Endothelial cell of umbilical vein (primary cell): ENCODE measurements at regions not wholly inside any gene's neighbourhood (a gene's known extent, or its start where the extent isn't known, plus 50 kb on each side); places are given as distances from the start of the nearest gene placed in this dataset.

Experiments
- BruUV-seq: library from RNA; stranded (reverse); fragments of 400-500 nt; replicated peaks from 2 replicates; lab custom pipeline; 2021; lab: Mats Ljungman, UMichigan
- CTCF ChIA-PET: fragments of 300-600, 350-600 bp; sonication (Branson Sonifier 250); formaldehyde crosslinking; loops from one replicate; lab custom pipeline; 2021; ENCODE audit warnings: antibody characterized with exemption, inconsistent platforms; lab: Charles Lee
- POLR2A ChIA-PET: fragments of 300-600, 350-600 bp; sonication (Branson Sonifier 250); formaldehyde crosslinking; loops from one replicate; lab custom pipeline; 2021; ENCODE audit warnings: antibody characterized with exemption, inconsistent platforms; lab: Charles Lee
- DNase-seq: peaks from one replicate; pipeline ENCODE4 v3.0.0-alpha.2; 2011; ENCODE audit warnings: low read depth, low spot score
- FAIRE-seq: peaks from 2 replicates; lab custom pipeline; 2011; peaks lifted over from hg19 to GRCh38; lab: Jason Lieb, UNC
- H2AFZ ChIP-seq: 2 replicates; pipeline ENCODE4 v1.6.0; 2012; ENCODE audit warnings: low read depth, low read length, control low read depth, inconsistent platforms
- H3K27ac ChIP-seq: 2 replicates; pipeline ENCODE4 v1.5.1; 2011; ENCODE audit warnings: low read depth, mild to moderate bottlenecking, control low read depth, low read length, moderate library complexity; ENCODE audit not compliant: insufficient read depth
- H3K27me3 ChIP-seq, 2 experiments: 2 replicates each; pipeline versions ENCODE4 v1.6.0 to v1.6.1; 2011; ENCODE audit warnings: low read length in 2 of 2, mixed read lengths in 1 of 2; ENCODE audit not compliant: control insufficient read depth in 2 of 2, insufficient read depth in 2 of 2
- H3K36me3 ChIP-seq, 2 experiments: 2 replicates in 1 of 2; 3 replicates in 1 of 2; pipeline ENCODE4 v1.5.1; 2011; ENCODE audit warnings: low read length in 2 of 2, mild to moderate bottlenecking in 1 of 2, moderate library complexity in 1 of 2; ENCODE audit not compliant: control insufficient read depth in 2 of 2, insufficient read depth in 2 of 2; ENCODE audit errors: extremely low read depth in 1 of 2
- H3K4me1 ChIP-seq: 3 replicates; pipeline ENCODE4 v1.5.1; 2011; ENCODE audit warnings: mild to moderate bottlenecking, low read length; ENCODE audit not compliant: control insufficient read depth, insufficient read depth; ENCODE audit errors: extremely low read depth
- H3K4me2 ChIP-seq: 2 replicates; pipeline ENCODE4 v1.6.1; 2011; ENCODE audit warnings: low read length, control low read depth, mixed read lengths; ENCODE audit not compliant: insufficient read depth
- H3K4me3 ChIP-seq, 3 experiments: fragments of 200-600 bp in 1 of 3; sonication (generic), shearing (Covaris generic) in 1 of 3; replicated peaks in 1 of 3; 2 replicates each; pipeline ENCODE4 v1.5.1; 2011 to 2016; ENCODE audit warnings: control low read depth in 3 of 3, low read length in 3 of 3, mild to moderate bottlenecking in 2 of 3, inconsistent platforms in 1 of 3, low read depth in 1 of 3, moderate library complexity in 1 of 3; ENCODE audit not compliant: insufficient read depth in 1 of 3
- H3K79me2 ChIP-seq: 2 replicates; pipeline ENCODE4 v1.6.0; 2012; ENCODE audit warnings: low read length, inconsistent platforms; ENCODE audit not compliant: control insufficient read depth, insufficient read depth
- H3K9ac ChIP-seq: replicated peaks from 2 replicates; pipeline ENCODE3; 2011; ENCODE audit warnings: low read length, control low read depth; ENCODE audit not compliant: insufficient read depth; ENCODE audit errors: extremely low read depth
- H3K9me1 ChIP-seq: replicated peaks from 3 replicates; pipeline ENCODE4 v1.6.0; 2011; ENCODE audit warnings: mild to moderate bottlenecking, low read length; ENCODE audit not compliant: control insufficient read depth, insufficient read depth; ENCODE audit errors: extremely low read depth
- H3K9me3 ChIP-seq: replicated peaks from 2 replicates; pipeline ENCODE4 v1.5.1; 2012; ENCODE audit warnings: low read length, inconsistent platforms; ENCODE audit not compliant: control insufficient read depth, insufficient read depth
- H4K20me1 ChIP-seq: replicated peaks from 2 replicates; pipeline ENCODE3; 2011; ENCODE audit warnings: mild to moderate bottlenecking, low read length; ENCODE audit not compliant: control insufficient read depth, insufficient read depth; ENCODE audit errors: extremely low read depth
- CTCF ChIP-seq, 2 donors: IDR thresholded peaks; 1 replicate in 1 of 2; 2 replicates in 1 of 2; pipeline ENCODE4 v1.5.1; 2011; ENCODE audit warnings: low read length in 2 of 2, mild to moderate bottlenecking in 2 of 2, moderate library complexity in 2 of 2, control low read depth in 1 of 2, inconsistent platforms in 1 of 2, low read depth in 1 of 2; ENCODE audit not compliant: insufficient read depth in 1 of 2; ENCODE audit errors: extremely low read depth in 1 of 2
- EZH2 ChIP-seq: IDR thresholded peaks from 2 replicates; pipeline ENCODE4 v1.6.1; 2012; ENCODE audit warnings: borderline replicate concordance, low read depth, mild to moderate bottlenecking, moderate library complexity, low read length, inconsistent platforms; ENCODE audit not compliant: severe bottlenecking
- FOS ChIP-seq: IDR thresholded peaks from 2 replicates; pipeline ENCODE4 v1.6.1; 2011; ENCODE audit warnings: mild to moderate bottlenecking, low read length, moderate library complexity, borderline replicate concordance; ENCODE audit not compliant: insufficient read depth
- GATA2 ChIP-seq: IDR thresholded peaks from 2 replicates; pipeline ENCODE4 v1.7.0; 2011; ENCODE audit warnings: low read depth, mild to moderate bottlenecking, moderate library complexity, mixed read lengths, low read length; ENCODE audit not compliant: insufficient read length, insufficient read depth
- JUN ChIP-seq: IDR thresholded peaks from 2 replicates; pipeline ENCODE4 v1.6.1; 2011; ENCODE audit warnings: borderline replicate concordance, low read depth; ENCODE audit not compliant: insufficient read length, insufficient read depth
- MAX ChIP-seq: IDR thresholded peaks from 2 replicates; pipeline ENCODE4 v1.6.1; 2011; ENCODE audit not compliant: insufficient read depth, insufficient read length
- MYC ChIP-seq: IDR thresholded peaks from one replicate; pipeline ENCODE4 v1.6.1; 2011; ENCODE audit warnings: mild to moderate bottlenecking, low read depth, low read length
- POLR2A ChIP-seq: IDR thresholded peaks from 2 replicates; pipeline ENCODE4 v1.6.1; 2012; ENCODE audit warnings: low read depth, mild to moderate bottlenecking, control low read depth, low read length
- POLR2AphosphoS5 ChIP-seq: IDR thresholded peaks from 2 replicates; pipeline ENCODE4 v1.6.1; 2012; ENCODE audit warnings: low read depth, mild to moderate bottlenecking, control low read depth, low read length, moderate library complexity; ENCODE audit not compliant: insufficient read depth
- dilution Hi-C: fragments of 300-500 bp; cut with MboI; formaldehyde crosslinking; loops from one replicate; pipeline ENCODE4 v1.15.0; 2019; ENCODE audit warnings: low sequenced_read_pairs; ENCODE audit not compliant: extremely low pct_ligation_motif_present
- intact Hi-C: fragments of 100-400 bp; cut with micrococcal nuclease; formaldehyde crosslinking; loops from one replicate; pipeline ENCODE4 v1.10.0; 2022

- DNase-seq (no peak), FAIRE-seq (no peak)
- ChIA-PET POLR2A (no interaction called here), CTCF (no interaction called here)
- Histone ChIP-seq H2AFZ (no peak overlapping the region), H3K4me1 (no peaks in the 10 kb centered on the region), H3K9ac (no peak overlapping the region), H3K4me3 (no peak overlapping the region), H3K27ac (no peak overlapping the region), H3K9me1 (no peaks in the 10 kb centered on the region), H3K79me2 (no peaks in the 10 kb centered on the region), H3K9me3 (no peaks in the 10 kb centered on the region), H3K4me2 (no peak overlapping the region), H3K27me3 (no peaks in the 10 kb centered on the region), H4K20me1 (no peaks in the 10 kb centered on the region), H3K36me3 (no peaks in the 10 kb centered on the region)
- no TSS peak for BruUV-seq
- TF ChIP-seq FOS, result no peak
- TF ChIP-seq POLR2AphosphoS5, result no peak
- no peak for TF ChIP-seq CTCF (IDR thresholded peaks at IDR 0.05; ENCODE audit: extremely low read depth in 1 of 2, insufficient read depth in 1 of 2, low read depth in 1 of 2, low read length in 2 of 2)
- no peak for TF ChIP-seq POLR2A
- no peak for TF ChIP-seq EZH2
- TF ChIP-seq MAX, result no peak
- TF ChIP-seq JUN, result no peak
- no peak for TF ChIP-seq GATA2
- no peak for TF ChIP-seq MYC
- dilution Hi-C loops (no loop called here), intact Hi-C loops (no loop called here)
Observed at GRCh38 chr10:57320416-57320815, 947.3 kb downstream of the IPMK start.
